WERI-Rb-1 (cell line): ENCODE measurements at regions not wholly inside any gene's neighbourhood (a gene's known extent, or its start where the extent isn't known, plus 50 kb on each side); places are given as distances from the start of the nearest gene placed in this dataset.
A peak's percentile ranks its signal among the peaks of the same experiment; 100 is the strongest.

ENCODE experiments used
- DNase-seq: peaks from one replicate; pipeline ENCODE4 v3.0.0-alpha.2; 2020
- H3K27ac ChIP-seq: fragments of 250-450 bp; sonication (Bioruptor Pico); 2 replicates; pipeline ENCODE4 v1.5.1; 2020; ENCODE audit warnings: mild to moderate bottlenecking, moderate library complexity
- H3K27me3 ChIP-seq: fragments of 250-450 bp; sonication (Bioruptor Pico); 2 replicates; pipeline ENCODE4 v1.5.1; 2021; ENCODE audit warnings: mild to moderate bottlenecking, low read depth, moderate library complexity; ENCODE audit not compliant: insufficient read depth, severe bottlenecking
- H3K36me3 ChIP-seq: fragments of 250-450 bp; sonication (Bioruptor Pico); 2 replicates; pipeline ENCODE4 v1.5.1; 2020; ENCODE audit warnings: mild to moderate bottlenecking, moderate library complexity
- H3K4me3 ChIP-seq: 2 replicates; pipeline ENCODE4 v1.5.1; 2011; ENCODE audit warnings: low read depth, mild to moderate bottlenecking, control low read depth, low read length
- H3K9me3 ChIP-seq: fragments of 250-450 bp; sonication (Bioruptor Pico); 2 replicates; pipeline ENCODE4 v1.5.1; 2021; ENCODE audit warnings: mild to moderate bottlenecking, moderate library complexity; ENCODE audit not compliant: severe bottlenecking
- TF ChIP-seq, protein P1 (sequence below): IDR thresholded peaks from 2 replicates; pipeline ENCODE4 v1.5.1; 2011; ENCODE audit warnings: low read depth, mild to moderate bottlenecking, control low read depth, inconsistent platforms, low read length

DNA sequence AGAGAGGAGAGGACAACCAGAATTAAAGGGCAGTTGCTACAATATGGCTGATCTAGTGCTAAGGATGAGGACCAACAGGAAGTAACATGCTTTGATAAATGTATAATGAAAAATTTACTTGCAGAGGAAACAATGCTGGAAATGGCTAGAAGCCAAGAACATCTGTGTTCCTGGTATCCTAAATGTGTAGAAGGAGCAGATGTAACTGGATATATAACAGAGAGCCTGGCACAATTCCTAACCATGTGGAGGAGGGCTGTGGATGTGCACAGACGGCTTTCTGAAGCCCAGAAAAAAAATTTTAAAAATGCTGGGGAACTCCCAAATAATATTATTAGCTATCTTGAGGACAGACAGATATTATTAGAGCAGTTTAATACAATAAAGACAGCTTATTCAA lies 159.4 kb upstream of the GBE1 start:
- Histone ChIP-seq H3K9me3 (no peaks in the 10 kb centered on the region), H3K27me3 (no peaks in the 10 kb centered on the region), H3K36me3 (no peaks in the 10 kb centered on the region), H3K27ac (no peak overlapping the region), H3K4me3 (no peak overlapping the region)
- no peak for DNase-seq
- TF ChIP-seq, protein P1, sequence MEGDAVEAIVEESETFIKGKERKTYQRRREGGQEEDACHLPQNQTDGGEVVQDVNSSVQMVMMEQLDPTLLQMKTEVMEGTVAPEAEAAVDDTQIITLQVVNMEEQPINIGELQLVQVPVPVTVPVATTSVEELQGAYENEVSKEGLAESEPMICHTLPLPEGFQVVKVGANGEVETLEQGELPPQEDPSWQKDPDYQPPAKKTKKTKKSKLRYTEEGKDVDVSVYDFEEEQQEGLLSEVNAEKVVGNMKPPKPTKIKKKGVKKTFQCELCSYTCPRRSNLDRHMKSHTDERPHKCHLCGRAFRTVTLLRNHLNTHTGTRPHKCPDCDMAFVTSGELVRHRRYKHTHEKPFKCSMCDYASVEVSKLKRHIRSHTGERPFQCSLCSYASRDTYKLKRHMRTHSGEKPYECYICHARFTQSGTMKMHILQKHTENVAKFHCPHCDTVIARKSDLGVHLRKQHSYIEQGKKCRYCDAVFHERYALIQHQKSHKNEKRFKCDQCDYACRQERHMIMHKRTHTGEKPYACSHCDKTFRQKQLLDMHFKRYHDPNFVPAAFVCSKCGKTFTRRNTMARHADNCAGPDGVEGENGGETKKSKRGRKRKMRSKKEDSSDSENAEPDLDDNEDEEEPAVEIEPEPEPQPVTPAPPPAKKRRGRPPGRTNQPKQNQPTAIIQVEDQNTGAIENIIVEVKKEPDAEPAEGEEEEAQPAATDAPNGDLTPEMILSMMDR = no peak

GRCh38 chr3:81916890-81917289 lies 155.4 kb upstream of the GBE1 start:
- Histone ChIP-seq H3K27me3 (no peaks in the 10 kb centered on the region), H3K9me3 (no peaks in the 10 kb centered on the region), H3K27ac (no peak overlapping the region), H3K36me3 (no peaks in the 10 kb centered on the region), H3K4me3 (no peak overlapping the region)
- TF ChIP-seq, protein P1 = no peak
- no peak for DNase-seq

- DNase-seq = no peak
- Histone ChIP-seq H3K27ac (no peak overlapping the region), H3K4me3 (no peak overlapping the region), H3K27me3 (no peaks in the 10 kb centered on the region), H3K36me3 (no peaks in the 10 kb centered on the region), H3K9me3 (no peaks in the 10 kb centered on the region)
- TF ChIP-seq, protein P1 = no peak
Observed at GRCh38 chr3:81913886-81914663, 152.6 kb upstream of the GBE1 start.

DNA sequence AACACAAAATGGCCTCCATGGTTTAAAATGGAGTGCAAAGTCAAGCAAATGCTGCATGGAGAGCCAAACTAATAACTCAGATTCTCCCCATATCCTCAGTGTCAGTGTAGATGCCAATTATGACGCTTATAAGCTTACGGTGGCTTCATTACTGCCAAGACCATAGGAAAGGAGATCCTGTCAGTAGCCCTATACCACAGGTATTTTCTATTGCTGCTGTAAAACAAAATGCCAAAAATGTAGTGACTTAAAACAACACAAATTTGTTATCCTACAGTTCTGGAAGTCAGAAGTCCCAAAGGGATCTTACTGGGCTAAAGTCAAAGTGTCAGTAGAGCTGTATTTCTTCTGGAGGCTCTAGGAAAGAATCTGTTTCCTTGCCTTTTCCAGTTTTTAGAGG lies 149.8 kb upstream of the GBE1 start:
- no peak overlapping the region for H3K27ac ChIP-seq
- TF ChIP-seq, protein P1 = no peak
- no peaks in the 10 kb centered on the region for H3K27me3 ChIP-seq
- no peak overlapping the region for H3K4me3 ChIP-seq
- H3K36me3 ChIP-seq = no peaks in the 10 kb centered on the region
- DNase-seq = no peak
- no peaks in the 10 kb centered on the region for H3K9me3 ChIP-seq

DNA sequence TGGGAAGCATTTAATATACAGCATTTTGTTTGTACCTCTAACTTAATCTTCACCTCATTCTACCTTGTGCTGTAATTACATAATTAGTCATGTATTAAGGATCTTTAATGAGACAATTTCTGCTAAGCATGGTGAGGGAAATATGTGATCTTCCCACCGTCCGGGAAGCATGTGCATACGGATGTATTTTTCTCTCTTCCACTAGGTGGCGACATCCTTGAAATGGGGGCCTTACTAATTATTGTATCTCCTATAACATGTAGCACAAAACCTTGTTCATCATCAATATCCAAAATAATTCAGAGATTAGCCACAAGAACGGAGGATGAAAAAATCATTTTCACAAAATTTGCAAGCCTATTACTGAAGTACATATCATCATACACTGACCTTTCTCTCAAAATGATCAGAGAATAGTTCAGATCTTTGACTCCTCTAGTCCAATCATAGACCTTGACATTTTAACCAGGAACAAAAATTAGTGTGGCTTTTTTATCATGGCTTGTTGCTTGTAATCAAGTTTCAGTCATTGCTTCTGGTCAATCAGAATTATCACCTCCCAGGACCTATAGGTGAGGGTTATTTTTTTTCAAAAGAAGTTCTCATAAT lies 148.9 kb upstream of the GBE1 start:
- Histone ChIP-seq H3K27ac (no peak overlapping the region), H3K27me3 (no peaks in the 10 kb centered on the region), H3K4me3 (no peak overlapping the region), H3K9me3 (no peaks in the 10 kb centered on the region), H3K36me3 (no peaks in the 10 kb centered on the region)
- TF ChIP-seq, protein P1 = peak; percentile 58
- DNase-seq = peak; percentile 24
